SK-N-SH (cell line): ENCODE measurements at regions not wholly inside any gene's neighbourhood (a gene's known extent, or its start where the extent isn't known, plus 50 kb on each side); places are given as distances from the start of the nearest gene placed in this dataset.

ENCODE experiments used
- CTCF ChIA-PET: fragments of 300-600, 350-600 bp; formaldehyde crosslinking; extraction: SDS; loops from one replicate; lab custom pipeline; 2021; lab: Yijun Ruan, JAX
- POLR2A ChIA-PET: fragments of 350-600 bp; sonication (Branson Sonifier 250); formaldehyde crosslinking; extraction: SDS; loops from one replicate; lab custom pipeline; 2020; ENCODE audit warnings: antibody characterized with exemption, inconsistent platforms; lab: Yijun Ruan, JAX
- DNase-seq: peaks from one replicate; pipeline ENCODE4 v3.0.0; 2012
- H2AFZ ChIP-seq: fragments of 200-600 bp; sonication (generic); 2 replicates; pipeline ENCODE4 v1.8.1; 2016; ENCODE audit warnings: antibody characterized with exemption, mild to moderate bottlenecking, low read depth
- H3F3A ChIP-seq: fragments of 200-600 bp; sonication (generic); replicated peaks from 2 replicates; pipeline ENCODE3; 2016; ENCODE audit warnings: antibody characterized with exemption, mild to moderate bottlenecking; ENCODE audit not compliant: insufficient read depth
- H3K27ac ChIP-seq, 2 experiments: fragments of 200-500 bp in 1 of 2; fragments of 200-600 bp in 1 of 2; sonication (Bioruptor generic) in 1 of 2; sonication (generic), shearing (Covaris generic) in 1 of 2; 2 replicates each; pipeline versions ENCODE4 v1.5.1 to v1.6.1; 2014 to 2016; ENCODE audit warnings: low read depth in 2 of 2, inconsistent platforms in 1 of 2, low read length in 1 of 2, mild to moderate bottlenecking in 1 of 2, mixed read lengths in 1 of 2
- H3K27me3 ChIP-seq: fragments of 200-600 bp; sonication (generic), shearing (Covaris generic); 2 replicates; pipeline ENCODE4 v1.6.1; 2016; ENCODE audit warnings: mixed run types; ENCODE audit not compliant: insufficient read depth
- H3K36me3 ChIP-seq, 2 experiments: fragments of 200-500 bp in 1 of 2; fragments of 200-600 bp in 1 of 2; sonication (Bioruptor generic) in 1 of 2; sonication (generic) in 1 of 2; replicated peaks in 1 of 2; 2 replicates each; pipeline versions ENCODE3 to v1.5.1; 2014 to 2016; ENCODE audit warnings: low read length in 1 of 2, mild to moderate bottlenecking in 1 of 2; ENCODE audit not compliant: insufficient read depth in 2 of 2, control insufficient read depth in 1 of 2
- H3K4me1 ChIP-seq, 2 experiments: fragments of 200-500 bp in 1 of 2; fragments of 200-600 bp in 1 of 2; sonication (Bioruptor generic) in 1 of 2; sonication (generic), shearing (Covaris generic) in 1 of 2; 2 replicates each; pipeline versions ENCODE4 v1.5.1 to v1.6.1; 2014 to 2016; ENCODE audit warnings: low read depth in 1 of 2, low read length in 1 of 2, mixed run types in 1 of 2; ENCODE audit not compliant: insufficient read depth in 2 of 2, control insufficient read depth in 1 of 2
- H3K4me2 ChIP-seq: fragments of 200-600 bp; sonication (generic), shearing (Covaris generic); 2 replicates; pipeline ENCODE4 v1.6.1; 2017; ENCODE audit warnings: mixed run types
- H3K4me3 ChIP-seq, 2 experiments: fragments of 200-500 bp in 1 of 2; fragments of 200-600 bp in 1 of 2; sonication (Bioruptor generic) in 1 of 2; sonication (generic), shearing (Covaris generic) in 1 of 2; 2 replicates each; pipeline versions ENCODE4 v1.5.1 to v1.8.1; 2014 to 2016; ENCODE audit warnings: low read depth in 2 of 2, inconsistent platforms in 1 of 2, low read length in 1 of 2, mild to moderate bottlenecking in 1 of 2, mixed read lengths in 1 of 2, moderate library complexity in 1 of 2
- H3K79me2 ChIP-seq: fragments of 200-600 bp; sonication (generic); 2 replicates; pipeline ENCODE4 v1.8.1; 2017; ENCODE audit warnings: mild to moderate bottlenecking; ENCODE audit not compliant: insufficient read depth
- H3K9ac ChIP-seq: fragments of 200-600 bp; sonication (generic); 2 replicates; pipeline ENCODE4 v1.6.1; 2017; ENCODE audit warnings: mixed run types
- H3K9me2 ChIP-seq: fragments of 200-600 bp; sonication (generic); 2 replicates; pipeline ENCODE4 v1.6.1; 2017; ENCODE audit warnings: mixed run types
- H3K9me3 ChIP-seq: fragments of 200-600 bp; sonication (generic); 2 replicates; pipeline ENCODE4 v1.6.1; 2017; ENCODE audit warnings: mixed run types, mild to moderate bottlenecking, moderate library complexity
- H4K20me1 ChIP-seq: fragments of 200-600 bp; sonication (generic); 2 replicates; pipeline ENCODE4 v1.6.1; 2017; ENCODE audit warnings: mild to moderate bottlenecking, mixed run types; ENCODE audit not compliant: insufficient read depth
- CHD2 ChIP-seq: fragments of 150-350 bp; IDR thresholded peaks from 2 replicates; pipeline ENCODE4 v1.6.1; 2018; ENCODE audit warnings: low read length; ENCODE audit not compliant: partially characterized antibody
- ELF1 ChIP-seq: IDR thresholded peaks from 2 replicates; pipeline ENCODE4 v1.4.0; 2012
- EP300 ChIP-seq, 2 experiments: IDR thresholded peaks; 2 replicates each; pipeline versions ENCODE4 v1.4.0 to v1.6.1; 2012; ENCODE audit warnings: borderline replicate concordance in 1 of 2, low read depth in 1 of 2, low read length in 1 of 2
- EZH2phosphoT487 ChIP-seq: fragments of 200-600 bp; sonication (generic); IDR thresholded peaks from 2 replicates; pipeline ENCODE4 v1.6.1; 2017; ENCODE audit warnings: low read depth, mixed run types, mild to moderate bottlenecking, antibody characterized with exemption, moderate library complexity, borderline replicate concordance
- FOSL2 ChIP-seq: IDR thresholded peaks from 2 replicates; pipeline ENCODE4 v1.4.0; 2012; ENCODE audit warnings: low read depth, mild to moderate bottlenecking, moderate library complexity, borderline replicate concordance
- GABPA ChIP-seq: IDR thresholded peaks from 2 replicates; pipeline ENCODE4 v1.4.0; 2012; ENCODE audit warnings: low read depth, mild to moderate bottlenecking
- GATA2 ChIP-seq: sonication (generic); formaldehyde crosslinking; IDR thresholded peaks from 2 replicates; pipeline ENCODE4 v1.5.0; 2020; ENCODE audit warnings: mild to moderate bottlenecking, missing genetic modification reagents
- NFIC ChIP-seq: IDR thresholded peaks from 2 replicates; pipeline ENCODE4 v1.4.0; 2012; ENCODE audit warnings: borderline replicate concordance
- NRF1 ChIP-seq: IDR thresholded peaks from 2 replicates; pipeline ENCODE4 v1.6.1; 2012; ENCODE audit warnings: low read depth, mild to moderate bottlenecking, low read length
- POLR2AphosphoS5 ChIP-seq: IDR thresholded peaks from 2 replicates; pipeline ENCODE4 v1.6.1; 2012; ENCODE audit warnings: low read depth, low read length
- RAD21 ChIP-seq: IDR thresholded peaks from 2 replicates; pipeline ENCODE4 v1.6.1; 2012; ENCODE audit warnings: mild to moderate bottlenecking, low read length
- RFX5 ChIP-seq: IDR thresholded peaks from 2 replicates; pipeline ENCODE4 v1.6.1; 2012; ENCODE audit warnings: mild to moderate bottlenecking, improper control_type of control experiment, low read length
- RXRA ChIP-seq: IDR thresholded peaks from 2 replicates; pipeline ENCODE4 v1.4.0; 2012; ENCODE audit warnings: low read depth, mild to moderate bottlenecking, borderline replicate concordance
- SIN3A ChIP-seq: IDR thresholded peaks from 2 replicates; pipeline ENCODE4 v1.6.1; 2012; ENCODE audit warnings: low read depth, mild to moderate bottlenecking, low read length, moderate library complexity, borderline replicate concordance
- SMC3 ChIP-seq: IDR thresholded peaks from 2 replicates; pipeline ENCODE4 v1.6.1; 2012; ENCODE audit warnings: low read depth, low read length, improper control_type of control experiment
- TCF12 ChIP-seq: IDR thresholded peaks from 2 replicates; pipeline ENCODE4 v1.4.0; 2012
- YY1 ChIP-seq: IDR thresholded peaks from 2 replicates; pipeline ENCODE4 v1.4.0; 2012; ENCODE audit warnings: low read depth, mild to moderate bottlenecking
- WGBS: methylation state at CpG from one replicate; pipeline ENCODE4 v1.1.6; 2017; ENCODE audit warnings: low lambda C conversion rate; 5-methylcytosine and 5-hydroxymethylcytosine counted together
- TF ChIP-seq, protein P1 (sequence below): fragments of 200-600 bp; sonication (generic); IDR thresholded peaks from 2 replicates; pipeline ENCODE4 v1.6.1; 2017; ENCODE audit warnings: antibody characterized with exemption, mild to moderate bottlenecking, moderate library complexity
- TF ChIP-seq, protein P2 (sequence below): IDR thresholded peaks from 2 replicates; pipeline ENCODE4 v1.4.0; 2012; ENCODE audit warnings: low read depth, borderline replicate concordance
- TF ChIP-seq, protein P3 (sequence below): fragments of 150-350 bp; IDR thresholded peaks from 2 replicates; pipeline ENCODE4 v1.6.1; 2016; ENCODE audit warnings: mild to moderate bottlenecking, low read depth, low read length

DNA sequence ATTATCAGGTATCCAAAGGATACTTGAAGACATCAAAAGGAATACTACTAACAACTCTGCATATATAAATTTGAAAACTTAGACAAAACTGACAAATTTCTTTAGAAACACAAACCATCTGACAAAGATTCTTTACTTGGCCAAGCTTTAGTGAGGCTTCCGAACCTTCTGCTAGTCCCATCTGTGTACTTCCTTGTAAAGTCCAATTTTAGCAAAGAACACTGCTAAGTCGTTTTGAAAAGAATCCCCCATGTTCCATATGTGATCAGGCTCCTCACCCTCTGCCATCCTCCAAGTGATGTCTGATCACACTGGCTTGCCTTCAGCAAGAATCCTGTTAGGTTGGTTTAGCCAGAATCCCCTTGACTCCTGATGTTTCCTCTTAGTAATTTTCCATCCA, 150.0 kb upstream of the ACO1 start (continued):
- TF ChIP-seq YY1, result no peak

DNA sequence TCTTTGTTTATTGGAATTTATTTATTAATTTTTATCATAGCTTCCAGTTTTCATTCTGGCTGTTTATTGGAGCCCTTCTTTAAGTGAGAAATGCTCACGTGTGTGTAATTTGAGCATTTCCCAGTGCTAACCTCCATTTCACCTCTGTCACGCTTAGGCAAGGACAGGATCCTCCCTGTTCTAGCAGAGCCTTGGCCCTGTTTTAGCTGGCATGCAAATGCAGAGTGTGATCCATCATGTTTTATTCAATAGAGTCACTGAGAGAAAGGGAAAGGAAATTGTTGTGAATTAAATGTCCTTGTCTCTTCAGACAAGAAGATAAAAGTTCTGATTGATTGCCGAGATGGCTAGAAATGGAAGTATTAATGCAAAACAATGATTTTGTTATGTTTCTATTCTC, 137.3 kb upstream of the ACO1 start:
- Histone ChIP-seq H3K27me3 (no peaks in the 10 kb centered on the region), H3K27ac (no peak overlapping the region), H2AFZ (no peak overlapping the region), H3K79me2 (no peaks in the 10 kb centered on the region; the same call in 1 of the 2 replicates), H3K36me3 (no peaks in the 10 kb centered on the region), H3K9me3 (no peaks in the 10 kb centered on the region), H3K4me3 (no peak overlapping the region), H3K4me2 (no peak overlapping the region), H3K9me2 (no peaks in the 10 kb centered on the region), H3F3A (no peaks in the 10 kb centered on the region)
- no peak for DNase-seq
- WGBS, result 38% methylated on average over 3 of the region's 3 CpGs
- ChIA-PET CTCF (no interaction called here), POLR2A (no interaction called here)
- no peak for TF ChIP-seq GABPA
- TF ChIP-seq, protein P1, sequence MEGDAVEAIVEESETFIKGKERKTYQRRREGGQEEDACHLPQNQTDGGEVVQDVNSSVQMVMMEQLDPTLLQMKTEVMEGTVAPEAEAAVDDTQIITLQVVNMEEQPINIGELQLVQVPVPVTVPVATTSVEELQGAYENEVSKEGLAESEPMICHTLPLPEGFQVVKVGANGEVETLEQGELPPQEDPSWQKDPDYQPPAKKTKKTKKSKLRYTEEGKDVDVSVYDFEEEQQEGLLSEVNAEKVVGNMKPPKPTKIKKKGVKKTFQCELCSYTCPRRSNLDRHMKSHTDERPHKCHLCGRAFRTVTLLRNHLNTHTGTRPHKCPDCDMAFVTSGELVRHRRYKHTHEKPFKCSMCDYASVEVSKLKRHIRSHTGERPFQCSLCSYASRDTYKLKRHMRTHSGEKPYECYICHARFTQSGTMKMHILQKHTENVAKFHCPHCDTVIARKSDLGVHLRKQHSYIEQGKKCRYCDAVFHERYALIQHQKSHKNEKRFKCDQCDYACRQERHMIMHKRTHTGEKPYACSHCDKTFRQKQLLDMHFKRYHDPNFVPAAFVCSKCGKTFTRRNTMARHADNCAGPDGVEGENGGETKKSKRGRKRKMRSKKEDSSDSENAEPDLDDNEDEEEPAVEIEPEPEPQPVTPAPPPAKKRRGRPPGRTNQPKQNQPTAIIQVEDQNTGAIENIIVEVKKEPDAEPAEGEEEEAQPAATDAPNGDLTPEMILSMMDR, result no peak
- no peak for TF ChIP-seq FOSL2
- no peak for TF ChIP-seq RXRA
- no peak for TF ChIP-seq RFX5
- no peak for TF ChIP-seq POLR2AphosphoS5
- no peak for TF ChIP-seq YY1
- no peak for TF ChIP-seq TCF12
- TF ChIP-seq, protein P2, sequence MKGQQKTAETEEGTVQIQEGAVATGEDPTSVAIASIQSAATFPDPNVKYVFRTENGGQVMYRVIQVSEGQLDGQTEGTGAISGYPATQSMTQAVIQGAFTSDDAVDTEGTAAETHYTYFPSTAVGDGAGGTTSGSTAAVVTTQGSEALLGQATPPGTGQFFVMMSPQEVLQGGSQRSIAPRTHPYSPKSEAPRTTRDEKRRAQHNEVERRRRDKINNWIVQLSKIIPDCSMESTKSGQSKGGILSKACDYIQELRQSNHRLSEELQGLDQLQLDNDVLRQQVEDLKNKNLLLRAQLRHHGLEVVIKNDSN, result no peak
- no peak for TF ChIP-seq SIN3A
- no peak for TF ChIP-seq EP300 (IDR thresholded peaks at IDR 0.05; ENCODE audit: borderline replicate concordance in 1 of 2, low read depth in 1 of 2, low read length in 1 of 2)
- no peak for TF ChIP-seq EZH2phosphoT487
- TF ChIP-seq CHD2, result no peak
- no peak for TF ChIP-seq NFIC
- TF ChIP-seq GATA2 (CRISPR knock-in tag), result no peak
- no peak for TF ChIP-seq RAD21
- TF ChIP-seq ELF1, result no peak
- TF ChIP-seq, protein P3, sequence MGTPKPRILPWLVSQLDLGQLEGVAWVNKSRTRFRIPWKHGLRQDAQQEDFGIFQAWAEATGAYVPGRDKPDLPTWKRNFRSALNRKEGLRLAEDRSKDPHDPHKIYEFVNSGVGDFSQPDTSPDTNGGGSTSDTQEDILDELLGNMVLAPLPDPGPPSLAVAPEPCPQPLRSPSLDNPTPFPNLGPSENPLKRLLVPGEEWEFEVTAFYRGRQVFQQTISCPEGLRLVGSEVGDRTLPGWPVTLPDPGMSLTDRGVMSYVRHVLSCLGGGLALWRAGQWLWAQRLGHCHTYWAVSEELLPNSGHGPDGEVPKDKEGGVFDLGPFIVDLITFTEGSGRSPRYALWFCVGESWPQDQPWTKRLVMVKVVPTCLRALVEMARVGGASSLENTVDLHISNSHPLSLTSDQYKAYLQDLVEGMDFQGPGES, result no peak
- no peak for TF ChIP-seq NRF1
- no peak for TF ChIP-seq SMC3
- TF ChIP-seq, all 33 proteins: peak for 0
- H3K9ac ChIP-seq, result no peak overlapping the region
- H4K20me1 ChIP-seq, result no peaks in the 10 kb centered on the region
- no peaks in the 10 kb centered on the region; a peak in 1 of 4 replicates for H3K4me1 ChIP-seq
